AG08395 (cell line): ENCODE measurements at regions not wholly inside any gene's neighbourhood (a gene's known extent, or its start where the extent isn't known, plus 50 kb on each side); places are given as distances from the start of the nearest gene placed in this dataset.
"Not testable (repeated sequence)": the region's sequence is repeated elsewhere in the genome, so short reads cannot be mapped to it uniquely, and the experiment has no call there.

Experiments used
- DNase-seq: peaks from one replicate; pipeline ENCODE4 v3.0.0; 2012; ENCODE audit warnings: mixed read lengths, low spot score

GRCh38 chr17:37859451-37859850 lies 64.8 kb upstream of the TBC1D3K start:
- DNase-seq = no peak

- not testable (repeated sequence) for DNase-seq
Measured at GRCh38 chr17:37858391-37858790, 65.8 kb upstream of the TBC1D3K start.

DNA sequence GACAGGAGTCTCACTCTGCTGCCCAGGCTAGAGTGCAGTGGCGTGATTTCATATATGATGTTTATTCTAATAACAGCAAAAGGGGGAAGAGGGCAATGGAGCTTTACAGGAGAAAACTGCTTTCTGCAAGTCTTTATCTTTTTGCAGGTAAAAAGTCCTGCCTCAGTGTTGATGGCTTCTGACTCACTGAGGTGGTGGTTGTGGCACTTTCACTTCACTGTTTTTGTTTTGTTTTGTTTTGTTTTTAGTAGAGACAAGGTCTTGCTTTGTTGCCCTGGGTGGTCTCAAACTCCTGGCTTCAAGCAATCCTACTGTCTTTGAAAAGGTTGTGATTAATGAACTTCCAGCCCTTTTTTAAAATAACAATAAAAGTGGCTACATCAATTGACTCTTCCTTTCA lies 68.0 kb upstream of the TBC1D3K start:
- DNase-seq = no peak

GRCh38 chr17:37849617-37849972 lies 74.6 kb upstream of the TBC1D3K start:
- DNase-seq = no peak

GRCh38 chr17:37848690-37849616 lies 75.3 kb upstream of the TBC1D3K start:
- peak; percentile 81 for DNase-seq

GRCh38 chr17:37847811-37848331 lies 76.3 kb upstream of the TBC1D3K start:
- DNase-seq = no peak

DNA sequence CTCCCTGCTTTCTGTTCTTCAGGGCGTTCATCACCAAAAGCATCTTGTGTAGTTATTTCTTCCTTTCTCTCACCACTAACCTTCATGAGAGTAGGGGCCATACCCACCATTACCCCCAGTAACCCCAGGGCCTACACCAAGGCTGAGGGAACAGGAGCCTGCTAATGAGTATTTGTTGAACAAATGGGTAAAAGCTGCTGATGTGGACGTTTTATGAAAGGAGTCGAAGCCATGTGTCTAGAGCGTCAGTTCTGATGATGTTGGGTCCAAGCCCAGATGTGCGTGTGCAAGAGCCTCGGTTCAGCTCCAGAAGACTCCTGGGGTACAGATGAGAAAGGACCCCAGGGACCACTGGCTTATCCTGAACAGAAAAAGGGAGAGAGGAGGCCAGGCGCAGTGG lies 77.1 kb upstream of the TBC1D3K start:
- no peak for DNase-seq

DNA sequence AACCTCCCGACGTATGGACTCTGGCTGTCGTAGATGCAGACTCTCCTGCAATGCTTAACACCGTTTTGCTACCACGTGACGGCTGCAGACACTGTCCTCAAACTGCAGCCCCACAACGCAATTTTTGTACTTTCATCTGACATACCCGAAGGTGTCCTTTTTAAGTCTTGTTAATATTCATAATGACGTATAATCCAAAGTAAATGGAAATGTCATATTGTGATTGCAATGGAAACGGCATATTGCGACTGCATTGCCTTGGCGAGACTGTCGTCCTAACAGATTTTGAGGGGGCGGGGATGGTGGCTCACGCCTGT lies 79.3 kb upstream of the TBC1D3K start:
- DNase-seq = no peak

- peak; percentile 78 for DNase-seq
Measured at GRCh38 chr17:37844158-37844976, 79.8 kb upstream of the TBC1D3K start.

GRCh38 chr17:37842401-37842800 lies 81.8 kb upstream of the TBC1D3K start:
- no peak for DNase-seq

DNA sequence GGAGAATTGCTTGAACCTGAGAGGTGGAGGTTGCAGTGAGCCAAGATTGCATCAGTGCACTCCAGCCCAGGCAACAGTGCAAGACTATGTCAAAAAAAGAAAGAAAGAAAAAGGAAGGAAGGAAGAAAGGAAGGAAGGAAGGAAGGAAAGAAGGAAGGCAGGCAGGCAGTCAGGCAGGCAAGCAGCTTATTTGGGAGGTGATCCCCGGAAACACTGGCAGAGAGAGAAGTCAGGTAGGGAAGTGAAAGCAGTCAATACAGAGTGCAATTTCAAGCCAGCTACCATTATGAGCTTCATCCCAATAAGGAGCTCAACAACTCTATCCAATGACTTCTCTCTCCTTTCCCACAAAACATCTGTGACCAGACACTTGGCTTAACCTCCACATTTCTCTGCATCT lies 83.0 kb upstream of the TBC1D3K start:
- no peak for DNase-seq

DNA sequence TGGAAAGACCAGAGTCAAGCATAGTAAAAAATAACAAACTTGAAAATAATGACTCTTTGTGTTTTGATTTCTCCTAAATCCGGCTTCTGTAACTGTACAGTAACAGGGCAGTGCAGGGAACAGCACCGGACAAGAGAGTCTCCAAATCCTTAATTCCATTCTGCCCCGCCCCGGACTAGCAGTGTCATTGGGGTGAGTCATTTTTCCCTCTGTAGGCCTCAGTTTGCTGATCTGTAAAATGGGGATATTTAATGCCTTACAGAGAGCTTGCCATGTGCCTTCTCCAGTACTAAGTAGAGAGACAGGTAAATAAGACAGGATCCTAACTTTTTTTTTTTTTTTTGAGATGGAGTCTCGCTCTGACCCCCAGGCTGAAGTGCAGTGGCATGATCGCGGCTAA lies 83.6 kb upstream of the TBC1D3K start:
- no peak for DNase-seq

- DNase-seq = no peak
Measured at GRCh38 chr17:37839196-37839978, 84.8 kb upstream of the TBC1D3K start.

DNA sequence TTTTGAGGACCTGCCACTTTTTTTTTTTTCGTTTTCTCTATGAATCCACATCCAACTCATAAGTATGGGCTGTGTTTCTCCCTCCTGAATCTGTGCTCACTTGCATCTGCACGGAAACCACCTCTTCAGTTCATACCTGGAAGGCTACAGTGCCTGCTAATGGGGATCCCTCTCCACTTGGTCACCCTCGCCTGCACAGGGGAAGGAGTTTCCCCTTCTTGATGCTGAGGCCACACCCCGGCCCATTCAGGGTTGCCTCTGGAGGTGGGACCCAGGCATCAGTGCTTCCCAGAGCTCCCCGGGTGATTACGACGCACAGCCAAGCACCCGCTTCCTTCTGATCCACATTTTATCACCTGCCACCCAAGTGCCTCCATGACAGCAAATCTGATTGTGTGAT lies 85.9 kb upstream of the TBC1D3K start:
- no peak for DNase-seq

DNA sequence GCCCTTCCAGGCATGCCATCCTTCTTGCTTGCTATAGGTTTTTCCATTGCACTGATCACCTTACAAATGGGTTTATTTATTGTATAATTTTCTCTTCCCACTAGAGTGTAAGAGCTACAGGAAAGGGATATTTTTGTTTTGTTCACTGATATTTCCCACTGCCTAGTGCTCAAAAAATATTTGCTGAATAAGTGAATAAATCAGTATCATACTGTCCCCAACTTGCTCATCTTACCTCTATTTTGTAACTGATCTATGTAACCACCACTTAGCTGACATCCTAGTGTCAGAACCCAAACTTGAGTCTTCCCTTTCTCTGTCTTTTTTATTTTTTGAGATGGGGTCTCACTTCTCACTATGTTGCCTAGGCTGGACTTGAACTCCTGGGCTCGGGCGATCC lies 87.6 kb upstream of the TBC1D3K start:
- DNase-seq = no peak

GRCh38 chr17:37834168-37834567 lies 89.3 kb upstream of the HNF1B start:
- DNase-seq = no peak

- DNase-seq = no peak
Measured at GRCh38 chr17:37833237-37833859, 88.5 kb upstream of the HNF1B start.

DNA sequence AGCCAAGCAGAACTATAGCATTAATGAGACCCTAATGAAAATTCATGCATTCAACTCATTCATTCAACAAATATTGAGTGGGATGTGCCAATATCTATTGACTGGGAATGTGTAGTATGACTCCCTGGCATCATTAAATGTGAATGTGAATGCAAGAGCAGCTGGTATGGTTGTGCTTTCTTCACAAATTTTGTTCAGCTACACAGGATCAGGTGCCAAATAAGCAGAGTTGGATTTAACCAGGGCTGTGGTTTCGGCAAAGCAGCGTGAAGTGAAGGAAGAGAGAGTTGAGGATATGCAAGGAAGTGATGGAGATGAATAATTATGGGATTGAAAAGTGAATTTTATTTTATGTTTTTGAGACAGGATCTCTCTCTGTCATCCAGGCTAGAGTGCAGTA lies 87.1 kb upstream of the HNF1B start:
- DNase-seq = no peak

DNA sequence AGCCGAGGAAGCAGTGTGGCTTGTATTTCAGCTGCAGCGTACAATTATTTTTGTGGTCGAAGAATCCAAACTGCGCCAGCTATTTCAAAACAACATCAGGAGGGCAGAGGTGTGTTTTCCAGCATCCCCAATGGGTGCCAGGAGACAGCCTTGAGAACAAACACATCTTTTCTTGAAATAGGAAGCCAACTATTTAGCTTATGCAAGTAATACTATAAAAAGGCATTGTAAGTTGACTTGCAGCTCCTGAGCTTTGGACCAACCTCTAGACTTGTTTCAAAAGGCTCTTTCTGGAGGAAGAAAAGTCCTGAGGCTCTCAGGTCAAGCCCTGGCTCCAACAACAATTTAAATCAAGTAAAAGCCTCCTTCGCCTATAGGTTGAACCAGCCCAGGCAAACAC lies 86.6 kb upstream of the HNF1B start:
- no peak for DNase-seq

DNA sequence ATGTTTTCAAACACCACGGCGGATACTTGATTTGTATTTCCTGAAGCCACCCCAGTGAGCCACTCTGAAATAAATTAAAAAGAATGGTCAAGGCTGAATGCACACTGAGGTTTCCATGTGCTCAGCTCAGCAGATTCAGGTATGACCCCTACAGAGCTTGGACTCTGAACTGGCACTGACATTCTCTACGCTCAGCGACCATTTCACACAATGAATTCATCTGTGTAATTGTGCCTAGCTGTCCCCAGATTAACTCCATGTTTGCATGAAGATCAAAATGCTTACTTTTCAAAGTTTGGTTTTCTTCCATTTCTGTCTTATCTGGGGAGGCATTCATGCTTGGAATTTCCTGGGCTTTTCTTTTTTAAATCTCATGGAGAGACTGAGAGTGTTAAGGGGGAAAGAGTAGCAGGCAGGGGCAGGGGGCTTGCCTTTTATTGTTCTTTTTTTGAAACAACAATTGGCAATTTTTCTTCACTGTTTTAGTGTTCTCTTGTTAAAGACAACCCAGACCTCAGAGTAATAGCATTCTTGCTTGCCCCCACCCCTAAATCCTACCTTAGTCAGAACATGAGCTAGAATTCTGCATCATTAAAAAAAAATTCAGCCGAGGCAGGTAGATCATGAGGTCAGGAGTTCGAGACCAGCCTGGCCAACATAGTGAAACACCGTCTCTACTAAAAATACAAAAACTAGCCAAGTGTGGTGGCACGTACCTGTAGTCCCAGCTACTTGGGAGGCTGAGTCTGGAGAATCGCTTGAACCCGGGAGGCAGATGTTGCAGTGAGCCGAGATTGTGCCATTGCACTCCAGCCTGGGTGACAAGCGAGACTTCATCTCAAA lies 85.5 kb upstream of the HNF1B start:
- no peak for DNase-seq

- DNase-seq = no peak
Measured at GRCh38 chr17:37829592-37830123, 84.8 kb upstream of the HNF1B start.
